Fibroblast of lung (primary cell): ENCODE measurements at regions not wholly inside any gene's neighbourhood (a gene's known extent, or its start where the extent isn't known, plus 50 kb on each side); places are given as distances from the start of the nearest gene placed in this dataset.

Experiments
- CTCF ChIP-seq, 2 donors: IDR thresholded peaks in 1 of 2; conservative IDR thresholded peaks in 1 of 2; 1 replicate in 1 of 2; 2 replicates in 1 of 2; pipeline ENCODE4 v1.5.1; 2011 to 2012; ENCODE audit warnings: low read length in 2 of 2, control low read depth in 1 of 2, inconsistent platforms in 1 of 2, low read depth in 1 of 2, mild to moderate bottlenecking in 1 of 2
- EZH2 ChIP-seq: IDR thresholded peaks from 2 replicates; pipeline ENCODE4 v1.5.1; 2012; ENCODE audit warnings: low read length, control low read depth, mild to moderate bottlenecking; ENCODE audit errors: missing control alignments

- TF ChIP-seq EZH2 (no peak), CTCF (conservative IDR thresholded peaks at IDR 0.05 in 1 of 2, IDR thresholded peaks at IDR 0.05 in 1 of 2; ENCODE audit: low read depth in 1 of 2, low read length in 2 of 2) (no peak)
Observed at GRCh38 chrX:118198577-118198976, 82.0 kb upstream of the KLHL13 start.
